Cardiac muscle cell (in vitro differentiated cells and primary cell): ENCODE measurements at regions not wholly inside any gene's neighbourhood (a gene's known extent, or its start where the extent isn't known, plus 50 kb on each side); places are given as distances from the start of the nearest gene placed in this dataset.

Experiments used
- DNase-seq, 2 donors: peaks; one replicate each; pipeline versions ENCODE4 v3.0.0 to v3.0.0-alpha.2; 2010 to 2017; ENCODE audit warnings: low read depth in 1 of 2, low spot score in 1 of 2
- H3K27ac ChIP-seq: fragments of 200-600 bp; sonication (generic); 2 replicates; pipeline ENCODE4 v1.5.1; 2016
- H3K27me3 ChIP-seq: fragments of 200-600 bp; sonication (generic); 2 replicates; pipeline ENCODE4 v1.6.0; 2016; ENCODE audit warnings: control low read depth
- H3K36me3 ChIP-seq: fragments of 200-600 bp; sonication (generic); 2 replicates; pipeline ENCODE4 v1.5.1; 2016; ENCODE audit warnings: control low read depth
- H3K4me1 ChIP-seq: fragments of 200-600 bp; sonication (generic); 2 replicates; pipeline ENCODE4 v1.8.1; 2017; ENCODE audit warnings: low read depth, mild to moderate bottlenecking, mixed run types
- H3K4me3 ChIP-seq: fragments of 200-600 bp; sonication (generic); 2 replicates; pipeline ENCODE4 v1.5.1; 2016; ENCODE audit warnings: mild to moderate bottlenecking
- H3K9me3 ChIP-seq: fragments of 200-600 bp; sonication (generic); 2 replicates; pipeline ENCODE4 v1.5.1; 2017; ENCODE audit warnings: low read depth, mild to moderate bottlenecking, control low read depth
- TF ChIP-seq, protein P1 (sequence below): IDR thresholded peaks from 2 replicates; pipeline ENCODE4 v1.5.1; 2012; ENCODE audit warnings: low read depth, mild to moderate bottlenecking, low read length

- TF ChIP-seq, protein P1, sequence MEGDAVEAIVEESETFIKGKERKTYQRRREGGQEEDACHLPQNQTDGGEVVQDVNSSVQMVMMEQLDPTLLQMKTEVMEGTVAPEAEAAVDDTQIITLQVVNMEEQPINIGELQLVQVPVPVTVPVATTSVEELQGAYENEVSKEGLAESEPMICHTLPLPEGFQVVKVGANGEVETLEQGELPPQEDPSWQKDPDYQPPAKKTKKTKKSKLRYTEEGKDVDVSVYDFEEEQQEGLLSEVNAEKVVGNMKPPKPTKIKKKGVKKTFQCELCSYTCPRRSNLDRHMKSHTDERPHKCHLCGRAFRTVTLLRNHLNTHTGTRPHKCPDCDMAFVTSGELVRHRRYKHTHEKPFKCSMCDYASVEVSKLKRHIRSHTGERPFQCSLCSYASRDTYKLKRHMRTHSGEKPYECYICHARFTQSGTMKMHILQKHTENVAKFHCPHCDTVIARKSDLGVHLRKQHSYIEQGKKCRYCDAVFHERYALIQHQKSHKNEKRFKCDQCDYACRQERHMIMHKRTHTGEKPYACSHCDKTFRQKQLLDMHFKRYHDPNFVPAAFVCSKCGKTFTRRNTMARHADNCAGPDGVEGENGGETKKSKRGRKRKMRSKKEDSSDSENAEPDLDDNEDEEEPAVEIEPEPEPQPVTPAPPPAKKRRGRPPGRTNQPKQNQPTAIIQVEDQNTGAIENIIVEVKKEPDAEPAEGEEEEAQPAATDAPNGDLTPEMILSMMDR = no peak
- Histone ChIP-seq H3K9me3 (no peaks in the 10 kb centered on the region), H3K27ac (no peak overlapping the region), H3K4me1 (no peaks in the 10 kb centered on the region), H3K27me3 (no peaks in the 10 kb centered on the region), H3K4me3 (no peak overlapping the region), H3K36me3 (no peaks in the 10 kb centered on the region)
- no peak for DNase-seq
Measured at GRCh38 chr5:40288800-40289485, 390.8 kb upstream of the PTGER4 start.

- Histone ChIP-seq H3K4me3 (no peak overlapping the region), H3K27me3 (no peaks in the 10 kb centered on the region), H3K4me1 (no peaks in the 10 kb centered on the region), H3K36me3 (no peaks in the 10 kb centered on the region), H3K27ac (no peak overlapping the region), H3K9me3 (no peaks in the 10 kb centered on the region)
- DNase-seq = no peak
- TF ChIP-seq, protein P1 = no peak
Measured at GRCh38 chr5:40284863-40285262, 394.9 kb upstream of the PTGER4 start.

DNA sequence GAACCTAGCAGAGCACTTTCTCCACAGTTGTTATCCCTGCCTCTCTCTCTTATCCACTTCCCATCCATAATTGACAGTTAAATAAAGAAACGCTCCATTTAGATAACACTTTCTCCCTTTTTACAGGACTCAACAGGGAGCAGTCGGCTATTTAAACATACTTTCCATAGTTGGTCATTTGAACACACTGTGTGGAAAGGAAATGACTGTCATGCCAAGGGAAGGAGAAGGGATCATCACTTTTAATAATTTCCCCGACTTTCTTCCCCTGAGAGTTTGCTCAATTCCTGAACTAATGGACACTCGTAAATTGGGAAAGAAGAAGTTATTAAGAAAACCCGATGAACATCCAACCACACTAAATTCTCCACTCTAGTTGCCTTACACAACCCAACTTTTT lies 400.8 kb upstream of the PTGER4 start:
- Histone ChIP-seq H3K36me3 (no peaks in the 10 kb centered on the region), H3K9me3 (no peaks in the 10 kb centered on the region), H3K27ac (no peak overlapping the region), H3K4me1 (no peaks in the 10 kb centered on the region), H3K4me3 (no peak overlapping the region), H3K27me3 (no peaks in the 10 kb centered on the region)
- DNase-seq = no peak
- TF ChIP-seq, protein P1 = no peak

- DNase-seq = no peak
- Histone ChIP-seq H3K36me3 (no peaks in the 10 kb centered on the region), H3K9me3 (no peaks in the 10 kb centered on the region), H3K4me3 (no peak overlapping the region), H3K27ac (no peak overlapping the region), H3K4me1 (no peaks in the 10 kb centered on the region), H3K27me3 (no peaks in the 10 kb centered on the region)
- TF ChIP-seq, protein P1 = no peak
Measured at GRCh38 chr5:40277161-40277906, 402.4 kb upstream of the PTGER4 start.

DNA sequence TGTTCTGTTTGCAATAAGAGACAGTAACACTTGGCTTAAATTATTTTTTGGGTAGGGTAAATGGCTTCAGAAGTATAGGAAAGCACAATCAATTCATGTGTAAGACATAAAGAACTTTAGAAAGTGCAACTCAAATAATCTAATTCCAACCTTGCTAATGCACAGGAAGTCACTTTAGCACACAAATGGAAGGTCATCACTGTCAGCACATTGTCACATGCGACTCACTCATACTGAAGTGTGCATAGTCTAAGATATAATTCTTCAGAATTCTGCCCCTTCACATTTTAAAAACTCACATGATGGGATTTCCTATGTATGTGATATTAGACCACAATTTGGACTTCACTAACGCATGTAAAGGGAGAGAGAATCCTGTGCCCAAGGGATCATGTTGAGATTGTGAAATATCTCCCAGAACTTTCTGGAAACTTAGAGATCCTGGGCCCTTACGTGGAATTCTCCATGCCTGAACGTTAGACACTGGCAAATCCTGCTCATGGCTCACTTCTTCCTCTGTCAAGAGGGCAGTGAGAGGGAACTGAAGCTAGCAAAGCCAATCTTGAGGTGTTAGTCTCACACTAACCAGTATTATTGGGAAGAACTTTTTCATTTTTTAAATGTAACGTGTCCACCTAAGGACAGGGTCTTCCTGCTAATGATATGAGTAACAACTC lies 403.2 kb upstream of the PTGER4 start:
- H3K27ac ChIP-seq = no peak overlapping the region
- DNase-seq = no peak
- H3K4me1 ChIP-seq = no peaks in the 10 kb centered on the region
- no peaks in the 10 kb centered on the region for H3K27me3 ChIP-seq
- H3K9me3 ChIP-seq = no peaks in the 10 kb centered on the region
- no peak overlapping the region for H3K4me3 ChIP-seq
- TF ChIP-seq, protein P1 = no peak
- H3K36me3 ChIP-seq = no peaks in the 10 kb centered on the region
